ENCODE measurements at regions not wholly inside any gene's neighbourhood (a gene's known extent, or its start where the extent isn't known, plus 50 kb on each side); places are given as distances from the start of the nearest gene placed in this dataset.

- TF ChIP-seq CTCF (IDR thresholded peaks at IDR 0.05) (no peak), POLR2AphosphoS5 (IDR thresholded peaks at IDR 0.05) (no peak), POLR2A (IDR thresholded peaks at IDR 0.05) (no peak)
These were observed 61.8 kb upstream of the CERS6 start for GRCh38 chr2:168394262-168394661.

All from breast epithelium (tissue), 3 donors.